H9 (cell line): ENCODE measurements at regions not wholly inside any gene's neighbourhood (a gene's known extent, or its start where the extent isn't known, plus 50 kb on each side); places are given as distances from the start of the nearest gene placed in this dataset.

Source experiments
- DNase-seq: peaks from one replicate; pipeline ENCODE4 v3.0.0-alpha.2; 2017
- H2AFZ ChIP-seq: one replicate; pipeline ENCODE4 v1.6.1; 2013; ENCODE audit warnings: mild to moderate bottlenecking, low read length, control low read depth, moderate library complexity
- H2AK5ac ChIP-seq: 2 replicates; pipeline ENCODE4 v1.6.1; 2013; ENCODE audit warnings: low read length, control low read depth, mixed read lengths; ENCODE audit not compliant: insufficient read length
- H2BK120ac ChIP-seq: one replicate; pipeline ENCODE4 v1.6.1; 2013; ENCODE audit warnings: low read depth, mild to moderate bottlenecking, low read length, control low read depth, inconsistent platforms; ENCODE audit not compliant: poor library complexity, severe bottlenecking
- H2BK12ac ChIP-seq: 2 replicates; pipeline ENCODE4 v1.6.1; 2013; ENCODE audit warnings: low read length, control low read depth, mixed read lengths, low read depth; ENCODE audit not compliant: insufficient read length
- H2BK15ac ChIP-seq: 2 replicates; pipeline ENCODE4 v1.6.1; 2013; ENCODE audit warnings: low read depth, low read length, control low read depth
- H2BK20ac ChIP-seq: one replicate; pipeline ENCODE4 v1.6.1; 2013; ENCODE audit warnings: low read depth, mild to moderate bottlenecking, low read length, control low read depth, inconsistent platforms; ENCODE audit not compliant: poor library complexity, severe bottlenecking
- H2BK5ac ChIP-seq: 2 replicates; pipeline ENCODE4 v1.6.1; 2013; ENCODE audit warnings: low read length, control low read depth, mixed read lengths; ENCODE audit not compliant: insufficient read length
- H3K14ac ChIP-seq: 2 replicates; pipeline ENCODE4 v1.6.1; 2013; ENCODE audit warnings: low read length, control low read depth; ENCODE audit not compliant: insufficient read depth
- H3K18ac ChIP-seq: 2 replicates; pipeline ENCODE4 v1.6.1; 2013; ENCODE audit warnings: low read depth, mild to moderate bottlenecking, mixed read lengths, low read length, control low read depth; ENCODE audit not compliant: insufficient read length
- H3K23ac ChIP-seq: 2 replicates; pipeline ENCODE4 v1.6.1; 2013; ENCODE audit warnings: low read length, control low read depth, mixed read lengths, low read depth; ENCODE audit not compliant: insufficient read length
- H3K23me2 ChIP-seq: 2 replicates; pipeline ENCODE4 v1.6.1; 2013; ENCODE audit warnings: low read depth, mild to moderate bottlenecking, mixed read lengths, low read length, control low read depth; ENCODE audit not compliant: insufficient read length, poor library complexity, severe bottlenecking
- H3K27ac ChIP-seq: 2 replicates; pipeline ENCODE4 v1.5.1; 2013; ENCODE audit warnings: low read length, control low read depth, mixed read lengths, low read depth; ENCODE audit not compliant: insufficient read length
- H3K27me3 ChIP-seq: 2 replicates; pipeline ENCODE4 v1.6.1; 2013; ENCODE audit warnings: low read length, control low read depth, inconsistent platforms; ENCODE audit not compliant: insufficient read depth
- H3K4ac ChIP-seq: 2 replicates; pipeline ENCODE4 v1.6.1; 2013; ENCODE audit warnings: low read depth, mild to moderate bottlenecking, control low read depth, inconsistent platforms, low read length, moderate library complexity
- H3K4me1 ChIP-seq: 2 replicates; pipeline ENCODE4 v1.6.1; 2013; ENCODE audit warnings: low read length, control low read depth, inconsistent platforms; ENCODE audit not compliant: insufficient read depth
- H3K4me2 ChIP-seq: 2 replicates; pipeline ENCODE4 v1.6.1; 2013; ENCODE audit warnings: low read length, control low read depth, mixed read lengths; ENCODE audit not compliant: insufficient read length, insufficient read depth
- H3K56ac ChIP-seq: 2 replicates; pipeline ENCODE4 v1.6.1; 2013; ENCODE audit warnings: low read depth, mild to moderate bottlenecking, mixed read lengths, low read length, control low read depth; ENCODE audit not compliant: insufficient read length
- H3K79me1 ChIP-seq: 2 replicates; pipeline ENCODE4 v1.6.1; 2013; ENCODE audit warnings: low read depth, mild to moderate bottlenecking, moderate library complexity, low read length, control low read depth, inconsistent platforms; ENCODE audit not compliant: insufficient read depth, poor library complexity, severe bottlenecking
- H3K79me2 ChIP-seq: 2 replicates; pipeline ENCODE4 v1.6.1; 2013; ENCODE audit warnings: low read length, control low read depth, inconsistent platforms; ENCODE audit not compliant: insufficient read depth
- H3K9ac ChIP-seq: 2 replicates; pipeline ENCODE4 v1.6.1; 2013; ENCODE audit warnings: low read length, control low read depth, mixed read lengths; ENCODE audit not compliant: insufficient read length; ENCODE audit errors: extremely low read depth
- H3K9me3 ChIP-seq: one replicate; pipeline ENCODE4 v1.6.1; 2013; ENCODE audit warnings: low read depth, low read length, inconsistent platforms; ENCODE audit not compliant: control insufficient read depth
- H3T11ph ChIP-seq: one replicate; pipeline ENCODE4 v1.6.1; 2013; ENCODE audit warnings: mild to moderate bottlenecking, low read length, control low read depth, inconsistent platforms
- H4K20me1 ChIP-seq: one replicate; pipeline ENCODE4 v1.6.1; 2013; ENCODE audit not compliant: control insufficient read depth, insufficient read length, insufficient read depth
- H4K5ac ChIP-seq: 2 replicates; pipeline ENCODE4 v1.6.1; 2013; ENCODE audit warnings: low read depth, mild to moderate bottlenecking, mixed read lengths, low read length, control low read depth; ENCODE audit not compliant: insufficient read length
- H4K8ac ChIP-seq: replicated peaks from 2 replicates; pipeline ENCODE4 v1.6.1; 2013; ENCODE audit warnings: low read length, control low read depth, mixed read lengths, low read depth; ENCODE audit not compliant: insufficient read length
- H4K91ac ChIP-seq: 2 replicates; pipeline ENCODE4 v1.6.1; 2013; ENCODE audit warnings: low read depth, mild to moderate bottlenecking, moderate library complexity, mixed read lengths, low read length, control low read depth; ENCODE audit not compliant: insufficient read length
- H3K27ac Mint-ChIP-seq, 3 experiments: 2 replicates in 2 of 3; 3 replicates in 1 of 3; pipeline ENCODE4 v1.8.0; 2020 to 2021; ENCODE audit warnings: mixed read lengths in 3 of 3, mild to moderate bottlenecking in 1 of 3, moderate library complexity in 1 of 3
- H3K27me3 Mint-ChIP-seq: 2 replicates; pipeline ENCODE4 v1.8.0; 2021; ENCODE audit warnings: low read depth, mild to moderate bottlenecking, moderate library complexity, mixed read lengths
- H3K36me3 Mint-ChIP-seq, 3 experiments: 2 replicates in 2 of 3; 3 replicates in 1 of 3; pipeline ENCODE4 v1.8.0; 2020 to 2021; ENCODE audit warnings: low read depth in 3 of 3, mixed read lengths in 3 of 3; ENCODE audit not compliant: insufficient read depth in 1 of 3
- H3K4me1 Mint-ChIP-seq, 2 experiments: 2 replicates each; pipeline ENCODE4 v1.8.0; 2020; ENCODE audit warnings: mixed read lengths in 2 of 2
- H3K4me3 Mint-ChIP-seq, 2 experiments: 2 replicates in 1 of 2; 3 replicates in 1 of 2; pipeline ENCODE4 v1.8.0; 2020 to 2021; ENCODE audit warnings: mild to moderate bottlenecking in 2 of 2, mixed read lengths in 2 of 2, moderate library complexity in 1 of 2
- H3K9me3 Mint-ChIP-seq, 2 experiments: 2 replicates in 1 of 2; 3 replicates in 1 of 2; pipeline ENCODE4 v1.8.0; 2020; ENCODE audit warnings: mild to moderate bottlenecking in 2 of 2, mixed read lengths in 2 of 2, moderate library complexity in 1 of 2
- CTCF ChIP-seq: fragments of 200-600 bp; sonication (generic); conservative IDR thresholded peaks from 3 replicates; pipeline ENCODE4 v1.8.0; 2021; ENCODE audit warnings: antibody characterized with exemption, mild to moderate bottlenecking
- WGBS: extraction: QIAGEN DNeasy Blood & Tissue Kit; methylation state at CpG from one replicate; pipeline ENCODE4 v1.1.7; 2013; ENCODE audit warnings: missing lambda C conversion rate, low lambda C conversion rate, mixed read lengths; ENCODE audit not compliant: insufficient read length; ENCODE audit errors: extremely low coverage; 5-methylcytosine and 5-hydroxymethylcytosine counted together

GRCh38 chr12:45568808-45569207 is 160.7 kb upstream of the ARID2 start:
- Histone ChIP-seq H4K8ac (no peak overlapping the region), H3K4me1 (no peaks in the 10 kb centered on the region), H3K23ac (no peak overlapping the region), H3K14ac (no peak overlapping the region), H2AK5ac (no peak overlapping the region), H3K4ac (no peak overlapping the region), H4K91ac (no peak overlapping the region), H3K9me3 (no peaks in the 10 kb centered on the region), H2AFZ (no peak overlapping the region), H3K4me2 (no peak overlapping the region), H4K5ac (no peak overlapping the region), H3K79me1 (no peaks in the 10 kb centered on the region), H3K79me2 (no peaks in the 10 kb centered on the region), H4K20me1 (no peaks in the 10 kb centered on the region), H3K27ac (no peak overlapping the region), H2BK12ac (no peak overlapping the region), H3T11ph (no peak overlapping the region), H3K18ac (no peak overlapping the region), H3K56ac (no peak overlapping the region), H3K9ac (no peak overlapping the region), H2BK5ac (no peak overlapping the region), H2BK15ac (no peak overlapping the region), H3K27me3 (no peaks in the 10 kb centered on the region), H2BK20ac (no peak overlapping the region), H3K23me2 (no peaks in the 10 kb centered on the region), H2BK120ac (no peak overlapping the region)
- no peak for DNase-seq
- Mint-ChIP-seq H3K27ac (no peak overlapping the region), H3K36me3 (no peaks in the 10 kb centered on the region), H3K9me3 (no peaks in the 10 kb centered on the region), H3K4me3 (no peak overlapping the region), H3K4me1 (no peaks in the 10 kb centered on the region; a peak in 1 of 4 replicates), H3K27me3 (no peaks in the 10 kb centered on the region)
- no peak for TF ChIP-seq CTCF
- no CpG with 5 or more reads among the region's 4 CpGs for WGBS
